ENCODE measurements at regions not wholly inside any gene's neighbourhood (a gene's known extent, or its start where the extent isn't known, plus 50 kb on each side); places are given as distances from the start of the nearest gene placed in this dataset.

DNA sequence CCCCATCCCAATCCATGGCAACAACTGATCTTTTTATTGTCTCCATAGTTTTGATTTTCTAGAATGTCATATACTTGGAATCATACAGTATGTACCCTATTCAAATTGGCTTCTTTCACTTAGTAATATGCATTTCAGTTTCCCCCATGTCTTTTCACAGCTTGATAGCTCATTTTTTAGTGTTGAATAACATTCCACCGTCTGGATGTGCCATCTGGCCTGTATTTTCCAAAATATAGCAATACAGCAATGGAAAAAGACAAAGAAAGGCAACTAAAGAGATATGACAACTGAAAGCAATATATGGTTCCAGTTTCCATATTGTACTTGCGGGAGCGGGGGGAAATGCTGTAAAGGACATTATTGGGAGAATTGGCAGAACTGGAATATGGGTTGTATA is 166.4 kb upstream of the NT5E start:
- intact Hi-C loops (cut with micrococcal nuclease), result no loop called here
- Histone ChIP-seq H3K9me3 (replicated peaks; ENCODE audit: control insufficient read depth, insufficient read depth, low read depth, low read length) (no peaks in the 10 kb centered on the region), H4K20me1 (replicated peaks; ENCODE audit: control insufficient read depth, insufficient read depth, low read length) (no peaks in the 10 kb centered on the region), H3K27ac (ENCODE audit: extremely low read depth, low read depth, low read length) (no peak overlapping the region), H3K4me2 (ENCODE audit: insufficient read depth, low read length) (no peak overlapping the region), H3K36me3 (ENCODE audit: control insufficient read depth, insufficient read depth, low read length) (no peaks in the 10 kb centered on the region), H3K4me3 (no peak overlapping the region), H2AFZ (ENCODE audit: low read depth, low read length) (no peak overlapping the region), H3K79me2 (ENCODE audit: control insufficient read depth, insufficient read depth, low read length) (no peaks in the 10 kb centered on the region), H3K9ac (ENCODE audit: insufficient read depth in 1 of 2, low read depth in 2 of 2, low read length in 2 of 2) (no peak overlapping the region), H3K9me1 (ENCODE audit: control insufficient read depth, insufficient read depth, low read length) (no peaks in the 10 kb centered on the region), H3K27me3 (ENCODE audit: control insufficient read depth in 2 of 2, insufficient read depth in 2 of 2, low read length in 2 of 2) (no peaks in the 10 kb centered on the region), H3K4me1 (replicated peaks in 1 of 2; ENCODE audit: control insufficient read depth in 2 of 2, insufficient read depth in 2 of 2, low read length in 2 of 2) (no peaks in the 10 kb centered on the region)
- CTCF ChIA-PET (ENCODE audit: low intra/inter-chr PET ratio), result no interaction called here
- 2% methylated on average over 3 of the region's 3 CpGs for WGBS (ENCODE audit: insufficient coverage, low coverage, missing lambda C conversion rate)
- in situ Hi-C loops (cut with MboI), result no loop called here
- TF ChIP-seq TEAD1 (CRISPR knock-in tag; IDR thresholded peaks at IDR 0.05) (no peak), SMAD4 (CRISPR knock-in tag; conservative IDR thresholded peaks at IDR 0.05) (no peak), CBFA2T2 (conservative IDR thresholded peaks at IDR 0.05) (no peak), TGIF2 (CRISPR knock-in tag; IDR thresholded peaks at IDR 0.05) (no peak), STAT5B (CRISPR knock-in tag; IDR thresholded peaks at IDR 0.05) (no peak), WHSC1 (IDR thresholded peaks at IDR 0.05; ENCODE audit: low read length) (no peak)
- TF ChIP-seq, protein P1, sequence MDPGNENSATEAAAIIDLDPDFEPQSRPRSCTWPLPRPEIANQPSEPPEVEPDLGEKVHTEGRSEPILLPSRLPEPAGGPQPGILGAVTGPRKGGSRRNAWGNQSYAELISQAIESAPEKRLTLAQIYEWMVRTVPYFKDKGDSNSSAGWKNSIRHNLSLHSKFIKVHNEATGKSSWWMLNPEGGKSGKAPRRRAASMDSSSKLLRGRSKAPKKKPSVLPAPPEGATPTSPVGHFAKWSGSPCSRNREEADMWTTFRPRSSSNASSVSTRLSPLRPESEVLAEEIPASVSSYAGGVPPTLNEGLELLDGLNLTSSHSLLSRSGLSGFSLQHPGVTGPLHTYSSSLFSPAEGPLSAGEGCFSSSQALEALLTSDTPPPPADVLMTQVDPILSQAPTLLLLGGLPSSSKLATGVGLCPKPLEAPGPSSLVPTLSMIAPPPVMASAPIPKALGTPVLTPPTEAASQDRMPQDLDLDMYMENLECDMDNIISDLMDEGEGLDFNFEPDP (CRISPR knock-in tag; IDR thresholded peaks at IDR 0.05), result no peak
- TF ChIP-seq, protein P2, sequence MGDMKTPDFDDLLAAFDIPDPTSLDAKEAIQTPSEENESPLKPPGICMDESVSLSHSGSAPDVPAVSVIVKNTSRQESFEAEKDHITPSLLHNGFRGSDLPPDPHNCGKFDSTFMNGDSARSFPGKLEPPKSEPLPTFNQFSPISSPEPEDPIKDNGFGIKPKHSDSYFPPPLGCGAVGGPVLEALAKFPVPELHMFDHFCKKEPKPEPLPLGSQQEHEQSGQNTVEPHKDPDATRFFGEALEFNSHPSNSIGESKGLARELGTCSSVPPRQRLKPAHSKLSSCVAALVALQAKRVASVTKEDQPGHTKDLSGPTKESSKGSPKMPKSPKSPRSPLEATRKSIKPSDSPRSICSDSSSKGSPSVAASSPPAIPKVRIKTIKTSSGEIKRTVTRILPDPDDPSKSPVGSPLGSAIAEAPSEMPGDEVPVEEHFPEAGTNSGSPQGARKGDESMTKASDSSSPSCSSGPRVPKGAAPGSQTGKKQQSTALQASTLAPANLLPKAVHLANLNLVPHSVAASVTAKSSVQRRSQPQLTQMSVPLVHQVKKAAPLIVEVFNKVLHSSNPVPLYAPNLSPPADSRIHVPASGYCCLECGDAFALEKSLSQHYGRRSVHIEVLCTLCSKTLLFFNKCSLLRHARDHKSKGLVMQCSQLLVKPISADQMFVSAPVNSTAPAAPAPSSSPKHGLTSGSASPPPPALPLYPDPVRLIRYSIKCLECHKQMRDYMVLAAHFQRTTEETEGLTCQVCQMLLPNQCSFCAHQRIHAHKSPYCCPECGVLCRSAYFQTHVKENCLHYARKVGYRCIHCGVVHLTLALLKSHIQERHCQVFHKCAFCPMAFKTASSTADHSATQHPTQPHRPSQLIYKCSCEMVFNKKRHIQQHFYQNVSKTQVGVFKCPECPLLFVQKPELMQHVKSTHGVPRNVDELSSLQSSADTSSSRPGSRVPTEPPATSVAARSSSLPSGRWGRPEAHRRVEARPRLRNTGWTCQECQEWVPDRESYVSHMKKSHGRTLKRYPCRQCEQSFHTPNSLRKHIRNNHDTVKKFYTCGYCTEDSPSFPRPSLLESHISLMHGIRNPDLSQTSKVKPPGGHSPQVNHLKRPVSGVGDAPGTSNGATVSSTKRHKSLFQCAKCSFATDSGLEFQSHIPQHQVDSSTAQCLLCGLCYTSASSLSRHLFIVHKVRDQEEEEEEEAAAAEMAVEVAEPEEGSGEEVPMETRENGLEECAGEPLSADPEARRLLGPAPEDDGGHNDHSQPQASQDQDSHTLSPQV (IDR thresholded peaks at IDR 0.05), result no peak
- no peak for FAIRE-seq
- no TSS peak for BruUV-seq (replicated peaks)
- POLR2A ChIA-PET, result no interaction called here
- no peak for DNase-seq (ENCODE audit: extremely low read depth in 1 of 4, low spot score in 3 of 4)
- ATAC-seq, result no peak

Data from K562 (cell line).